Lower leg skin (tissue), 3 donors: ENCODE measurements at regions not wholly inside any gene's neighbourhood (a gene's known extent, or its start where the extent isn't known, plus 50 kb on each side); places are given as distances from the start of the nearest gene placed in this dataset.

ENCODE experiments used
- CTCF ChIP-seq, 3 donors: fragments of 450-650 bp; IDR thresholded peaks; one replicate each; pipeline ENCODE4 v1.5.1; 2016; ENCODE audit warnings: antibody characterized with exemption in 3 of 3, mild to moderate bottlenecking in 3 of 3, moderate library complexity in 2 of 3
- POLR2A ChIP-seq, 2 donors: fragments of 450-650 bp; IDR thresholded peaks; one replicate each; pipeline ENCODE4 v1.6.1; 2016 to 2017; ENCODE audit warnings: antibody characterized with exemption in 2 of 2, mild to moderate bottlenecking in 1 of 2, moderate library complexity in 1 of 2

- TF ChIP-seq CTCF (IDR thresholded peaks at IDR 0.05), result no peak
- TF ChIP-seq POLR2A (IDR thresholded peaks at IDR 0.05), result no peak
Measured at GRCh38 chr2:64836566-64836965, 152.6 kb upstream of the SLC1A4 start.
